HL-60 (cell line): ENCODE measurements at regions not wholly inside any gene's neighbourhood (a gene's known extent, or its start where the extent isn't known, plus 50 kb on each side); places are given as distances from the start of the nearest gene placed in this dataset.
"Not testable (repeated sequence)": the region's sequence is repeated elsewhere in the genome, so short reads cannot be mapped to it uniquely, and the experiment has no call there.

Experiments
- DNase-seq, 2 experiments: peaks; one replicate each; pipeline ENCODE4 v3.0.0-alpha.2; 2010 to 2020; ENCODE audit warnings: low read depth in 1 of 2, low spot score in 1 of 2
- H3K27ac ChIP-seq: fragments of 250-450 bp; sonication (Bioruptor Pico); replicated peaks from 2 replicates; pipeline ENCODE4 v1.5.1; 2020; ENCODE audit warnings: mild to moderate bottlenecking, moderate library complexity
- H3K27me3 ChIP-seq: fragments of 250-450 bp; sonication (Bioruptor Pico); 2 replicates; pipeline ENCODE4 v1.5.1; 2021; ENCODE audit warnings: mild to moderate bottlenecking, moderate library complexity; ENCODE audit not compliant: insufficient read depth, poor library complexity, severe bottlenecking
- H3K4me3 ChIP-seq: replicated peaks from 2 replicates; pipeline ENCODE4 v1.5.1; 2011; ENCODE audit warnings: mild to moderate bottlenecking, control low read depth, low read length; ENCODE audit not compliant: insufficient read depth
- GABPA ChIP-seq: IDR thresholded peaks from 2 replicates; pipeline ENCODE4 v1.6.1; 2012; ENCODE audit warnings: low read depth
- POLR2AphosphoS5 ChIP-seq: IDR thresholded peaks from 2 replicates; pipeline ENCODE4 v1.6.1; 2012; ENCODE audit warnings: low read depth
- REST ChIP-seq: IDR thresholded peaks from 2 replicates; pipeline ENCODE4 v1.6.1; 2012; ENCODE audit warnings: low read depth; ENCODE audit not compliant: insufficient replicate concordance
- SPI1 ChIP-seq: IDR thresholded peaks from 2 replicates; pipeline ENCODE4 v1.6.1; 2012; ENCODE audit warnings: low read depth, mild to moderate bottlenecking, borderline replicate concordance
- TF ChIP-seq, protein P1 (sequence below): IDR thresholded peaks from one replicate; pipeline ENCODE4 v1.5.1; 2011; ENCODE audit warnings: low read length, control low read depth, inconsistent platforms; ENCODE audit not compliant: insufficient read depth

GRCh38 chr5:68024426-68024825 lies 191.1 kb upstream of the PIK3R1 start:
- Histone ChIP-seq H3K4me3 (no peak overlapping the region), H3K27ac (no peak overlapping the region), H3K27me3 (no peaks in the 10 kb centered on the region)
- TF ChIP-seq POLR2AphosphoS5 (no peak), REST (no peak), GABPA (no peak), SPI1 (no peak)
- TF ChIP-seq, protein P1, sequence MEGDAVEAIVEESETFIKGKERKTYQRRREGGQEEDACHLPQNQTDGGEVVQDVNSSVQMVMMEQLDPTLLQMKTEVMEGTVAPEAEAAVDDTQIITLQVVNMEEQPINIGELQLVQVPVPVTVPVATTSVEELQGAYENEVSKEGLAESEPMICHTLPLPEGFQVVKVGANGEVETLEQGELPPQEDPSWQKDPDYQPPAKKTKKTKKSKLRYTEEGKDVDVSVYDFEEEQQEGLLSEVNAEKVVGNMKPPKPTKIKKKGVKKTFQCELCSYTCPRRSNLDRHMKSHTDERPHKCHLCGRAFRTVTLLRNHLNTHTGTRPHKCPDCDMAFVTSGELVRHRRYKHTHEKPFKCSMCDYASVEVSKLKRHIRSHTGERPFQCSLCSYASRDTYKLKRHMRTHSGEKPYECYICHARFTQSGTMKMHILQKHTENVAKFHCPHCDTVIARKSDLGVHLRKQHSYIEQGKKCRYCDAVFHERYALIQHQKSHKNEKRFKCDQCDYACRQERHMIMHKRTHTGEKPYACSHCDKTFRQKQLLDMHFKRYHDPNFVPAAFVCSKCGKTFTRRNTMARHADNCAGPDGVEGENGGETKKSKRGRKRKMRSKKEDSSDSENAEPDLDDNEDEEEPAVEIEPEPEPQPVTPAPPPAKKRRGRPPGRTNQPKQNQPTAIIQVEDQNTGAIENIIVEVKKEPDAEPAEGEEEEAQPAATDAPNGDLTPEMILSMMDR = no peak
- DNase-seq = no peak

- no peak for DNase-seq
- no peak overlapping the region for H3K27ac ChIP-seq
- TF ChIP-seq, protein P1 = no peak
- no peaks in the 10 kb centered on the region for H3K27me3 ChIP-seq
- no peak overlapping the region for H3K4me3 ChIP-seq
Observed at GRCh38 chr5:68021916-68022315, 193.6 kb upstream of the PIK3R1 start.

- Histone ChIP-seq H3K4me3 (no peak overlapping the region), H3K27ac (no peak overlapping the region), H3K27me3 (no peaks in the 10 kb centered on the region)
- DNase-seq = no peak
- TF ChIP-seq POLR2AphosphoS5 (no peak), GABPA (no peak), REST (no peak), SPI1 (no peak)
- TF ChIP-seq, protein P1 = no peak
Observed at GRCh38 chr5:68021227-68021626, 194.3 kb upstream of the PIK3R1 start.

- not testable (repeated sequence) for H3K27ac ChIP-seq, H3K4me3 ChIP-seq, DNase-seq, H3K27me3 ChIP-seq
Observed at GRCh38 chr5:68020461-68020969, 195.0 kb upstream of the PIK3R1 start.
